Fibroblast of the aortic adventitia (primary cell): ENCODE measurements at regions not wholly inside any gene's neighbourhood (a gene's known extent, or its start where the extent isn't known, plus 50 kb on each side); places are given as distances from the start of the nearest gene placed in this dataset.

Experiments
- DNase-seq: peaks from one replicate; pipeline ENCODE4 v3.0.0-alpha.2; 2010; ENCODE audit warnings: low read depth
- H3K4me3 ChIP-seq: 2 replicates; pipeline ENCODE4 v1.5.1; 2011; ENCODE audit warnings: low read depth, mild to moderate bottlenecking, control low read depth, low read length, moderate library complexity
- TF ChIP-seq, protein P1 (sequence below): IDR thresholded peaks from 2 replicates; pipeline ENCODE4 v1.5.1; 2011; ENCODE audit warnings: mild to moderate bottlenecking, low read length, control low read depth, inconsistent platforms; ENCODE audit not compliant: insufficient read depth

DNA sequence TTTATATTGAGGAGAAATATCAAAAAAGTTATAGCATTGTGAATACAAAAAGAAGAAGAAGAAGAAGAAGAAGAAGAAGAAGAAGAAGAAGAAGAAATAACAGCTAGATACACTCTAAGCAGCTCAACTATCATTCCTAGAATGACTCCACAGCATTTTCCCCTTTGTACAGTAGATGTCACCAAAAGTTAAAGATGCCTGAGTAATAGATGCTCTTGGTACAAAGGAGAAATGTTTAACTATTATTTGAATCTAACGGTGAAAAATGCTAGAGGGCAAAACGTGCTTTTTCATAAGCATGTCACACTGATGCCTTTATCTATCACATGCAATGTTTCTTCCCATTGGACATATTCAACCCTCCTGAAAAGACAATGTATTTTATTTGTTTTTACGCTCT, 178.4 kb upstream of the GPRIN3 start:
- peak; percentile 70 for DNase-seq
- TF ChIP-seq, protein P1, sequence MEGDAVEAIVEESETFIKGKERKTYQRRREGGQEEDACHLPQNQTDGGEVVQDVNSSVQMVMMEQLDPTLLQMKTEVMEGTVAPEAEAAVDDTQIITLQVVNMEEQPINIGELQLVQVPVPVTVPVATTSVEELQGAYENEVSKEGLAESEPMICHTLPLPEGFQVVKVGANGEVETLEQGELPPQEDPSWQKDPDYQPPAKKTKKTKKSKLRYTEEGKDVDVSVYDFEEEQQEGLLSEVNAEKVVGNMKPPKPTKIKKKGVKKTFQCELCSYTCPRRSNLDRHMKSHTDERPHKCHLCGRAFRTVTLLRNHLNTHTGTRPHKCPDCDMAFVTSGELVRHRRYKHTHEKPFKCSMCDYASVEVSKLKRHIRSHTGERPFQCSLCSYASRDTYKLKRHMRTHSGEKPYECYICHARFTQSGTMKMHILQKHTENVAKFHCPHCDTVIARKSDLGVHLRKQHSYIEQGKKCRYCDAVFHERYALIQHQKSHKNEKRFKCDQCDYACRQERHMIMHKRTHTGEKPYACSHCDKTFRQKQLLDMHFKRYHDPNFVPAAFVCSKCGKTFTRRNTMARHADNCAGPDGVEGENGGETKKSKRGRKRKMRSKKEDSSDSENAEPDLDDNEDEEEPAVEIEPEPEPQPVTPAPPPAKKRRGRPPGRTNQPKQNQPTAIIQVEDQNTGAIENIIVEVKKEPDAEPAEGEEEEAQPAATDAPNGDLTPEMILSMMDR: peak; percentile 59
- H3K4me3 ChIP-seq: no peak overlapping the region

DNA sequence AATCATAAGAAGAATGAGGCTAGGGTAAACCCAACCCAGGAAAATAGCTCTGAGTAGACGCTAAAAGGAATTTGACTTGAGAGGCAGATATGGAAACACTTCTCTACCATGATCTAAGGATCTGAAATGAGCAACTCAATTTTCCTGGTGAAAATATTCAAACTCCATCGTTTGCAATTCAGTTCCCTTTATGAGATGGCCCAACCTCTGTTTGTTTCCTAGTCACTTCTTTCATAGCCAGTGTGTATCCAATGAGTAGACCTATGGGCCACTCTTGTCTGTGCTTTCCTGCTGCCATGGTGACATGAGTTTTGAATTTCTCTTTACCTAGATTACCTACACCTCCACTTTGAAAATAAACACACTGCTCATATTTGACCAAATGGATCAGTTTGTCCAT, 176.2 kb upstream of the GPRIN3 start:
- DNase-seq: no peak
- TF ChIP-seq, protein P1: no peak
- H3K4me3 ChIP-seq: no peak overlapping the region

DNA sequence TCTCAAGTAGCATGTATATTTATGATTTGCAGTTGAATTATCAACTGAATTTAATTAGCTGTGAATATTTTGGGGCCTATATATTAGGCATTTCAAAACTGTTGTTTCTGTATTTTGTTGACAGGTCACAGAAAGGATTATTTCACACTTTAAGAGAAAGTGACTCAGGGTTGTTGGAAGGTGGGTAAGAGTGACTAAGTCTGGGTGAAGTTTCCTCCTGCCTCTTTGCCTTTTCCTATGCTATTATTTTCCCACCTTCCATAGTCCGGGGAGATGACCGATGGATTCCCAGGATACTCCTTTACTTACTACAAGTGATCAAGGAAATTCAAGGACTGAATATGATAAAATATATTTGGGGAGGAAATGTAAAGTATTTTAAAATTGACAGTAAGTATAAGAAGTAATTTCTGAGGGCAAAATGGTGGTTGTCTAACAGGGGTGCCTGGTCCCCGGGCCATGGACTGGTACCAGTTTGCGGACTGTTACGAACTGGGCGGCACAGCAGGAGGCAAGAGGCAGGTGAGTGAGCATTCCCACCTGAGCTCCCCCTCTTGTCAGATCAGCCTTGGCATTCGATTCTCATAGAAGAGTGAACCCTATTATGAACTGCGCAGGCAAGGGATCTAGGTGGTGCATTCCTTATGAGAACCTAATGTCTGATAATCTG, 175.5 kb upstream of the GPRIN3 start:
- TF ChIP-seq, protein P1: no peak
- no peak overlapping the region for H3K4me3 ChIP-seq
- no peak for DNase-seq

DNA sequence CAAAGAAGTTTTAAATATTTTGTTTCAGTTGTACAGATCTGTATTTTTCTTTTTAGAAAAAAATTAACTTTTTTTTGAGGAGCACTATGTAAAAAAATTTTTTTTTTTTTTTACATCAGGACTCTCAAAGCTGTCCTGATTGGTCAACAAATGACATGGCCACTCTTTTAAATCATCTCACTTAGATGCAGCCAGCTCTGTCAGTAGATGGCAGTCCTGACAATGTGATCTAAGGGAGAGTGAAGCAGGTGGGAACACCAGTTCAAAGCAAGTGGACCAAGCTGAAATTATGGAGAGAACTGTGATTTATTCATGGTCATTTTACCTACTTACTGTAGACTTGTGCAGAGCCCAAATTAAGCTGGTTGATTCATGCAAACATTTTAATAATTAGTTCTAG, 174.7 kb upstream of the GPRIN3 start:
- no peak overlapping the region for H3K4me3 ChIP-seq
- peak; percentile 48 for DNase-seq
- TF ChIP-seq, protein P1: peak; percentile 9

DNA sequence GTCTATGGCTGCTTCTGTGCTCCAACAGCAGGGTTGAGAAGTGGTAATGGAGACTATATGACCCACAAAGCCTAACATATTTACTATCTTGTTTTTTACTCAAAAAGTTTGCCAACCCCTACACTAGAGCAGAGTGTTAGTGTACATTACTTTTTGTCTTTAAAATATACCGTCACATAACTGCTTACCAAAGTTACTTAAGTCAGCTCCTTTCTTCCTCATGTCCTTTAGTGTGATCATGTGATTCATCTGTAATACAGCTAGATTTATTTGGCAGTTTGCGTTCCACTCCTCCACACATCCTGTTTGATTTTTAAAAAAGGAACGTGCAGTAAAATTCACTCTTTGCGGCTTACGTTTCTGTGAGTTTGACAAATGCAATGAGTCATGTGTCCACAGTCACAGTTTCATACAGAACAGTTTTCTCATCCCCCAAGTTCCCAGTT, 162.4 kb upstream of the GPRIN3 start:
- DNase-seq: peak; percentile 89
- H3K4me3 ChIP-seq: no peak overlapping the region
- TF ChIP-seq, protein P1: no peak

DNA sequence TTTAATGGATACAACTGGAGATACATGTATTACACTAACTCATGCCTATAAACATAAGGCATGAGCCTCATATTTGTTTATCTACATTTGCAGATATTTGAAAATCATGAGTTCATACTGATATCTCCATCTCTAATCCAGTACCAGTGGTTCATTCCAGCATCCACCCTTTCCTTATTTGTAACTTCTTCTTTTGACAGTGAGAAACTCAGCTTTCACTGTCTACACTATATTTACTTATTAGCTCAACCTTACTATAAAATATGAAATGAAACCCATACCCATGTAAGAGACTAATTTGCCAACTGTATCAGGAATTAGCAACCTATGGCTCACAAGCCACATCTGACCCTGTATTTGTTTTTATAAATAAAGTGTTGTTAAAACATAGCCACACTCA, 161.9 kb upstream of the GPRIN3 start:
- H3K4me3 ChIP-seq: no peak overlapping the region
- no peak for DNase-seq
- TF ChIP-seq, protein P1: no peak

GRCh38 chr4:89468602-89469001, 161.0 kb upstream of the GPRIN3 start:
- no peak overlapping the region for H3K4me3 ChIP-seq
- TF ChIP-seq, protein P1: no peak
- no peak for DNase-seq
